Keratinocyte (primary cell): ENCODE measurements at regions not wholly inside any gene's neighbourhood (a gene's known extent, or its start where the extent isn't known, plus 50 kb on each side); places are given as distances from the start of the nearest gene placed in this dataset.

Experiments used
- DNase-seq: peaks from one replicate; pipeline ENCODE4 v3.0.0-alpha.2; 2011; ENCODE audit warnings: low read depth, missing footprints, low spot score
- FAIRE-seq: peaks from 2 replicates; lab custom pipeline; 2011; peaks lifted over from hg19 to GRCh38; lab: Jason Lieb, UNC
- H2AFZ ChIP-seq: 2 replicates; pipeline ENCODE4 v1.6.0; 2012; ENCODE audit warnings: low read length, control low read depth, inconsistent platforms; ENCODE audit not compliant: control insufficient read depth
- H3K27ac ChIP-seq: 2 replicates; pipeline ENCODE4 v1.5.1; 2011; ENCODE audit warnings: low read length; ENCODE audit not compliant: control insufficient read depth, insufficient read depth
- H3K27me3 ChIP-seq: 3 replicates; pipeline ENCODE4 v1.6.0; 2011; ENCODE audit warnings: low read length; ENCODE audit not compliant: control insufficient read depth, insufficient read depth; ENCODE audit errors: extremely low read depth
- H3K36me3 ChIP-seq, 2 experiments: 2 replicates in 1 of 2; 3 replicates in 1 of 2; pipeline ENCODE4 v1.5.1; 2011; ENCODE audit warnings: low read length in 2 of 2, mild to moderate bottlenecking in 1 of 2; ENCODE audit not compliant: control insufficient read depth in 2 of 2, insufficient read depth in 2 of 2; ENCODE audit errors: extremely low read depth in 1 of 2
- H3K4me1 ChIP-seq: 3 replicates; pipeline ENCODE4 v1.5.1; 2011; ENCODE audit warnings: low read length; ENCODE audit not compliant: control insufficient read depth, insufficient read depth; ENCODE audit errors: extremely low read depth
- H3K4me2 ChIP-seq: 3 replicates; pipeline ENCODE4 v1.6.0; 2011; ENCODE audit warnings: low read depth, low read length; ENCODE audit not compliant: control insufficient read depth, insufficient read depth; ENCODE audit errors: extremely low read depth
- H3K4me3 ChIP-seq, 3 experiments: fragments of 200-600 bp in 1 of 3; sonication (generic) in 1 of 3; 2 replicates in 2 of 3; 3 replicates in 1 of 3; pipeline ENCODE4 v1.5.1; 2011 to 2016; ENCODE audit warnings: low read length in 3 of 3, mild to moderate bottlenecking in 3 of 3, control low read depth in 2 of 3, inconsistent platforms in 1 of 3, low read depth in 1 of 3, mixed read lengths in 1 of 3, mixed run types in 1 of 3, moderate library complexity in 1 of 3; ENCODE audit not compliant: control insufficient read depth in 2 of 3, insufficient read depth in 2 of 3; ENCODE audit errors: extremely low read depth in 1 of 3
- H3K79me2 ChIP-seq: 2 replicates; pipeline ENCODE4 v1.6.0; 2012; ENCODE audit warnings: low read length; ENCODE audit not compliant: control insufficient read depth, insufficient read depth
- H3K9ac ChIP-seq: 3 replicates; pipeline ENCODE4 v1.6.0; 2011; ENCODE audit warnings: low read length; ENCODE audit not compliant: control insufficient read depth, insufficient read depth; ENCODE audit errors: extremely low read depth
- H3K9me1 ChIP-seq: 3 replicates; pipeline ENCODE4 v1.6.0; 2011; ENCODE audit warnings: low read length; ENCODE audit not compliant: control insufficient read depth, insufficient read depth; ENCODE audit errors: extremely low read depth
- H3K9me3 ChIP-seq: 2 replicates; pipeline ENCODE4 v1.5.1; 2012; ENCODE audit warnings: low read depth, low read length; ENCODE audit not compliant: control insufficient read depth
- H4K20me1 ChIP-seq: 3 replicates; pipeline ENCODE4 v1.6.0; 2011; ENCODE audit warnings: low read length; ENCODE audit not compliant: control insufficient read depth, insufficient read depth; ENCODE audit errors: extremely low read depth
- CTCF ChIP-seq, 3 experiments: IDR thresholded peaks in 1 of 3; conservative IDR thresholded peaks in 1 of 3; optimal IDR thresholded peaks in 1 of 3; 2 replicates in 2 of 3; 3 replicates in 1 of 3; pipeline versions ENCODE3 to v1.5.1; 2011; ENCODE audit warnings: low read length in 3 of 3, mild to moderate bottlenecking in 3 of 3, moderate library complexity in 2 of 3, control low read depth in 1 of 3, inconsistent platforms in 1 of 3; ENCODE audit not compliant: insufficient read depth in 2 of 3; ENCODE audit errors: extremely low read depth in 1 of 3
- EZH2 ChIP-seq: IDR thresholded peaks from one replicate; pipeline ENCODE4 v1.6.1; 2012; ENCODE audit warnings: inconsistent platforms, mild to moderate bottlenecking, low read length, moderate library complexity
- dilution Hi-C: fragments of 300-500 bp; cut with MboI; formaldehyde crosslinking; loops from one replicate; pipeline ENCODE4 v1.7.0; 2020; ENCODE audit warnings: low sequenced_read_pairs; ENCODE audit not compliant: extremely low pct_ligation_motif_present

GRCh38 chr6:104365451-104366234, 494.1 kb downstream of the HACE1 start:
- H3K27me3 ChIP-seq: no peaks in the 10 kb centered on the region
- H3K36me3 ChIP-seq: no peaks in the 10 kb centered on the region
- H4K20me1 ChIP-seq: no peaks in the 10 kb centered on the region
- FAIRE-seq (no peak), DNase-seq (no peak)
- no peaks in the 10 kb centered on the region for H3K9me1 ChIP-seq
- H3K4me1 ChIP-seq: no peaks in the 10 kb centered on the region
- TF ChIP-seq EZH2 (no peak), CTCF (optimal IDR thresholded peaks at IDR 0.05 in 1 of 3, IDR thresholded peaks at IDR 0.05 in 1 of 3, conservative IDR thresholded peaks at IDR 0.05 in 1 of 3; ENCODE audit: extremely low read depth in 1 of 3, insufficient read depth in 2 of 3, low read length in 3 of 3) (no peak)
- H3K4me3 ChIP-seq: no peak overlapping the region
- no peak overlapping the region for H3K27ac ChIP-seq
- no peaks in the 10 kb centered on the region for H3K79me2 ChIP-seq
- dilution Hi-C loops: no loop called here
- H2AFZ ChIP-seq: no peak overlapping the region
- H3K9me3 ChIP-seq: no peaks in the 10 kb centered on the region
- no peak overlapping the region for H3K9ac ChIP-seq
- H3K4me2 ChIP-seq: no peak overlapping the region

GRCh38 chr6:104357928-104358327, 501.8 kb downstream of the HACE1 start:
- Histone ChIP-seq H3K9ac (no peak overlapping the region), H2AFZ (no peak overlapping the region), H3K4me3 (no peak overlapping the region), H3K4me2 (no peak overlapping the region), H3K27me3 (no peaks in the 10 kb centered on the region), H3K4me1 (no peaks in the 10 kb centered on the region), H3K36me3 (no peaks in the 10 kb centered on the region), H3K9me3 (no peaks in the 10 kb centered on the region), H3K27ac (no peak overlapping the region), H3K9me1 (no peaks in the 10 kb centered on the region), H4K20me1 (no peaks in the 10 kb centered on the region), H3K79me2 (no peaks in the 10 kb centered on the region)
- TF ChIP-seq EZH2: no peak
- TF ChIP-seq CTCF (optimal IDR thresholded peaks at IDR 0.05 in 1 of 3, IDR thresholded peaks at IDR 0.05 in 1 of 3, conservative IDR thresholded peaks at IDR 0.05 in 1 of 3; ENCODE audit: extremely low read depth in 1 of 3, insufficient read depth in 2 of 3, low read length in 3 of 3): no peak
- FAIRE-seq: no peak
- DNase-seq: no peak
- dilution Hi-C loops: no loop called here
